IMR-90 (cell line): ENCODE measurements at regions not wholly inside any gene's neighbourhood (a gene's known extent, or its start where the extent isn't known, plus 50 kb on each side); places are given as distances from the start of the nearest gene placed in this dataset.
A peak's percentile ranks its signal among the peaks of the same experiment; 100 is the strongest.

Experiments used
- CEBPB ChIP-seq: IDR thresholded peaks from 2 replicates; pipeline ENCODE4 v1.6.1; 2012; ENCODE audit warnings: low read depth, low read length, improper control_type of control experiment
- POLR2A ChIP-seq: IDR thresholded peaks from 2 replicates; pipeline ENCODE4 v1.6.1; 2012; ENCODE audit warnings: mild to moderate bottlenecking, low read depth, low read length
- RFX5 ChIP-seq: IDR thresholded peaks from 2 replicates; pipeline ENCODE4 v1.8.0; 2012; ENCODE audit warnings: low read depth, mild to moderate bottlenecking, low read length, moderate library complexity
- TF ChIP-seq, protein P1 (sequence below): conservative IDR thresholded peaks from 2 replicates; pipeline ENCODE4 v1.5.1; 2012; ENCODE audit warnings: mild to moderate bottlenecking, low read depth, low read length, improper control_type of control experiment

DNA sequence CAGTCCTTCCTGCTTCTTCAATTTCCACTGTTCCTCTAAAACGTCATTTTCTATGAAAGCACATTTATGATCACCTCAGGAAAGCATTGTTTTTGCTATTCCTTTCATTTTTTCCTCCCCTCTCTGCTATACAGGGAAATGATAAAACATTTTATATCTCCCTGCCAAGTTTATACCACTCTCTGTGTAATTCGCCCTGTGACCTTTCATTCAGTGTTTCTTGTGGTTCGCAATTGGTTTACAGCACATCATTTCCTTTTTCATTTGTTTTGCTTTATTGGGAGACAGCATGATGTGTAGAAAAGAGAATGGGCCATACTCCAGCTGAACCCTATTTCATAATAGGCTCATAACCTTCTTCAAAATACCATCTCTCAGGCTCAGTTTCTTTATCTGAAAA, 99.9 kb upstream of the RAPGEF2 start:
- TF ChIP-seq POLR2A (no peak), CEBPB (peak; percentile 60), RFX5 (no peak)
- TF ChIP-seq, protein P1, sequence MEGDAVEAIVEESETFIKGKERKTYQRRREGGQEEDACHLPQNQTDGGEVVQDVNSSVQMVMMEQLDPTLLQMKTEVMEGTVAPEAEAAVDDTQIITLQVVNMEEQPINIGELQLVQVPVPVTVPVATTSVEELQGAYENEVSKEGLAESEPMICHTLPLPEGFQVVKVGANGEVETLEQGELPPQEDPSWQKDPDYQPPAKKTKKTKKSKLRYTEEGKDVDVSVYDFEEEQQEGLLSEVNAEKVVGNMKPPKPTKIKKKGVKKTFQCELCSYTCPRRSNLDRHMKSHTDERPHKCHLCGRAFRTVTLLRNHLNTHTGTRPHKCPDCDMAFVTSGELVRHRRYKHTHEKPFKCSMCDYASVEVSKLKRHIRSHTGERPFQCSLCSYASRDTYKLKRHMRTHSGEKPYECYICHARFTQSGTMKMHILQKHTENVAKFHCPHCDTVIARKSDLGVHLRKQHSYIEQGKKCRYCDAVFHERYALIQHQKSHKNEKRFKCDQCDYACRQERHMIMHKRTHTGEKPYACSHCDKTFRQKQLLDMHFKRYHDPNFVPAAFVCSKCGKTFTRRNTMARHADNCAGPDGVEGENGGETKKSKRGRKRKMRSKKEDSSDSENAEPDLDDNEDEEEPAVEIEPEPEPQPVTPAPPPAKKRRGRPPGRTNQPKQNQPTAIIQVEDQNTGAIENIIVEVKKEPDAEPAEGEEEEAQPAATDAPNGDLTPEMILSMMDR = no peak
